ENCODE measurements at regions not wholly inside any gene's neighbourhood (a gene's known extent, or its start where the extent isn't known, plus 50 kb on each side); places are given as distances from the start of the nearest gene placed in this dataset.
"Not testable (repeated sequence)": the region's sequence is repeated elsewhere in the genome, so short reads cannot be mapped to it uniquely, and the experiment has no call there.

- not testable (repeated sequence) for H3K4me1 Mint-ChIP-seq (ENCODE audit: low read depth in 2 of 2); H3K27ac Mint-ChIP-seq; ATAC-seq (replicated peaks); H3K9me3 Mint-ChIP-seq; DNase-seq; H3K36me3 Mint-ChIP-seq (ENCODE audit: insufficient read depth); H3K27me3 Mint-ChIP-seq; H3K4me3 Mint-ChIP-seq
Measured at GRCh38 chr2:91768997-91769396, 3077.5 kb downstream of the RPIA start.

- H3K36me3 Mint-ChIP-seq (ENCODE audit: insufficient read depth); H3K4me3 Mint-ChIP-seq; H3K27me3 Mint-ChIP-seq; ATAC-seq (replicated peaks); H3K27ac Mint-ChIP-seq; H3K4me1 Mint-ChIP-seq (ENCODE audit: low read depth in 2 of 2); H3K9me3 Mint-ChIP-seq; DNase-seq: not testable (repeated sequence)
Measured at GRCh38 chr2:91770046-91770575, 3078.6 kb downstream of the RPIA start.

GRCh38 chr2:91771604-91772003 is 3080.1 kb downstream of the RPIA start:
- H3K27ac Mint-ChIP-seq; H3K9me3 Mint-ChIP-seq; H3K36me3 Mint-ChIP-seq (ENCODE audit: insufficient read depth); H3K4me3 Mint-ChIP-seq; ATAC-seq (replicated peaks); H3K4me1 Mint-ChIP-seq (ENCODE audit: low read depth in 2 of 2); H3K27me3 Mint-ChIP-seq; DNase-seq: not testable (repeated sequence)

GRCh38 chr2:91772240-91772937 is 3080.9 kb downstream of the RPIA start:
- not testable (repeated sequence) for H3K27me3 Mint-ChIP-seq; H3K9me3 Mint-ChIP-seq; DNase-seq; H3K4me1 Mint-ChIP-seq (ENCODE audit: low read depth in 2 of 2); H3K4me3 Mint-ChIP-seq; H3K36me3 Mint-ChIP-seq (ENCODE audit: insufficient read depth); H3K27ac Mint-ChIP-seq
- peak; percentile 19 for ATAC-seq (replicated peaks)

GRCh38 chr2:91773810-91774209 is 3082.3 kb downstream of the RPIA start:
- DNase-seq; ATAC-seq (replicated peaks); H3K9me3 Mint-ChIP-seq; H3K36me3 Mint-ChIP-seq (ENCODE audit: insufficient read depth); H3K27me3 Mint-ChIP-seq; H3K4me1 Mint-ChIP-seq (ENCODE audit: low read depth in 2 of 2); H3K27ac Mint-ChIP-seq; H3K4me3 Mint-ChIP-seq: not testable (repeated sequence)

- not testable (repeated sequence) for DNase-seq; H3K36me3 Mint-ChIP-seq (ENCODE audit: insufficient read depth); H3K27ac Mint-ChIP-seq; H3K4me3 Mint-ChIP-seq; ATAC-seq (replicated peaks); H3K27me3 Mint-ChIP-seq; H3K4me1 Mint-ChIP-seq (ENCODE audit: low read depth in 2 of 2); H3K9me3 Mint-ChIP-seq
Measured at GRCh38 chr2:91775193-91775592, 3083.7 kb downstream of the RPIA start.

GRCh38 chr2:91780324-91780723 is 3088.9 kb downstream of the RPIA start:
- not testable (repeated sequence) for H3K36me3 Mint-ChIP-seq (ENCODE audit: insufficient read depth); H3K4me1 Mint-ChIP-seq (ENCODE audit: low read depth in 2 of 2)

GRCh38 chr2:91809391-91809790 is 3061.8 kb upstream of the TEKT4 start:
- H3K27ac Mint-ChIP-seq; H3K36me3 Mint-ChIP-seq (ENCODE audit: insufficient read depth); DNase-seq; H3K4me1 Mint-ChIP-seq (ENCODE audit: low read depth in 2 of 2); H3K27me3 Mint-ChIP-seq; H3K4me3 Mint-ChIP-seq; H3K9me3 Mint-ChIP-seq; ATAC-seq (replicated peaks): not testable (repeated sequence)

More at GRCh38 chr2:91780324-91780723, 3088.9 kb downstream of the RPIA start:
- not testable (repeated sequence) for H3K27ac Mint-ChIP-seq; H3K4me3 Mint-ChIP-seq; H3K27me3 Mint-ChIP-seq; DNase-seq; ATAC-seq (replicated peaks)
- H3K9me3 Mint-ChIP-seq = peaks cover 0 to 12% of the 10 kb centered on the region in 2 donors

- H3K36me3 Mint-ChIP-seq (ENCODE audit: insufficient read depth) = peaks cover 3% of the 10 kb centered on the region
- H3K27ac Mint-ChIP-seq = no peak overlapping the region
- no peaks in the 10 kb centered on the region for H3K4me1 Mint-ChIP-seq (ENCODE audit: low read depth in 2 of 2)
- ATAC-seq (replicated peaks) = no peak
- H3K9me3 Mint-ChIP-seq = peaks cover 0 to 3% of the 10 kb centered on the region in 2 donors
- no peak for DNase-seq
- H3K27me3 Mint-ChIP-seq = peaks cover 5 to 26% of the 10 kb centered on the region in 2 donors
- H3K4me3 Mint-ChIP-seq = no peak overlapping the region
Measured at GRCh38 chr2:91839904-91840868, 3031.0 kb upstream of the TEKT4 start.

GRCh38 chr2:91842264-91842663 is 3029.0 kb upstream of the TEKT4 start:
- not testable (repeated sequence) for DNase-seq; H3K9me3 Mint-ChIP-seq; H3K27ac Mint-ChIP-seq; H3K4me3 Mint-ChIP-seq; ATAC-seq (replicated peaks); H3K4me1 Mint-ChIP-seq (ENCODE audit: low read depth in 2 of 2); H3K36me3 Mint-ChIP-seq (ENCODE audit: insufficient read depth)
- peaks cover 5 to 26% of the 10 kb centered on the region in 2 donors for H3K27me3 Mint-ChIP-seq

GRCh38 chr2:91842913-91843312 is 3028.3 kb upstream of the TEKT4 start:
- not testable (repeated sequence) for H3K4me1 Mint-ChIP-seq (ENCODE audit: low read depth in 2 of 2); H3K27ac Mint-ChIP-seq; H3K36me3 Mint-ChIP-seq (ENCODE audit: insufficient read depth); ATAC-seq (replicated peaks); DNase-seq; H3K4me3 Mint-ChIP-seq
- peaks cover 5 to 26% of the 10 kb centered on the region in 2 donors for H3K27me3 Mint-ChIP-seq
- H3K9me3 Mint-ChIP-seq = peaks cover 12 to 13% of the 10 kb centered on the region in 2 donors

- H3K4me1 Mint-ChIP-seq (ENCODE audit: low read depth in 2 of 2); H3K36me3 Mint-ChIP-seq (ENCODE audit: insufficient read depth); DNase-seq; H3K27ac Mint-ChIP-seq; H3K4me3 Mint-ChIP-seq; ATAC-seq (replicated peaks): not testable (repeated sequence)
- Mint-ChIP-seq H3K27me3 (peaks cover 5 to 26% of the 10 kb centered on the region in 2 donors), H3K9me3 (peaks cover 13 to 15% of the 10 kb centered on the region in 2 donors)
Measured at GRCh38 chr2:91843723-91844450, 3027.3 kb upstream of the TEKT4 start.

GRCh38 chr2:91844451-91844825 is 3026.8 kb upstream of the TEKT4 start:
- not testable (repeated sequence) for H3K4me3 Mint-ChIP-seq; H3K4me1 Mint-ChIP-seq (ENCODE audit: low read depth in 2 of 2); DNase-seq; H3K27ac Mint-ChIP-seq; H3K36me3 Mint-ChIP-seq (ENCODE audit: insufficient read depth); ATAC-seq (replicated peaks)
- Mint-ChIP-seq H3K27me3 (peaks cover 5 to 26% of the 10 kb centered on the region in 2 donors), H3K9me3 (peaks cover 16 to 19% of the 10 kb centered on the region in 2 donors)
